ENCODE measurements at regions not wholly inside any gene's neighbourhood (a gene's known extent, or its start where the extent isn't known, plus 50 kb on each side); places are given as distances from the start of the nearest gene placed in this dataset.

GRCh38 chrX:40290517-40290916, 192.8 kb upstream of the BCOR start (continued):
- no peak for TF ChIP-seq SRF (IDR thresholded peaks at IDR 0.05; ENCODE audit: low read depth in 2 of 2, low read length in 2 of 2)

DNA sequence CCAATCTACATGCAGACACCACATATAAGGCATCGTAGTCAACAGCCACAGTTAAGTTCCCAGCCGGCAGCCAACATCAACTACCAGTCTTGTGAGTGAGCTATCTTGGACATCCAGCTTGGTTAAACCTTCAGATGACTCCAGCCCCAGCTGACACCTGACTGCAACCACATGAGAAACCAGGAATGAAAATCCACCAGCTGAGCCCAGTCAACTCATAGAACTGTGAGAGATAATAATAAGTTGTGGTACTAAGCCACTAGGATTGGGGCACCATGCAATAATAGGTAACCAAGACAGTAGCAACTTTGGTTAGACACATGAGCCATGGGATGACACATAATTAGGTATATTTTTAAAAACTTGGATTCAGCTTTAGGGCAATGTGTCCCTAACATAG, 188.1 kb upstream of the BCOR start:
- intact Hi-C loops (cut with micrococcal nuclease; ENCODE audit: unreplicated experiment), result no loop called here
- SMC1A ChIA-PET (ENCODE audit: uncharacterized antibody, unreplicated experiment), result interaction anchor here (0.5 kb wide), 1 partner anchor 191 kb away, joined by 3 read pairs; no protein-coding TSS in a partner anchor

More for the DNA sequence above, 188.1 kb upstream of the BCOR start:
- no peaks in the 10 kb centered on the region for H3K4me1 ChIP-seq (ENCODE audit: control insufficient read depth, insufficient read depth, low read length)
- no peaks in the 10 kb centered on the region for H3K27me3 ChIP-seq (replicated peaks in 1 of 2; ENCODE audit: control insufficient read depth in 2 of 2, insufficient read depth in 2 of 2, low read length in 1 of 2)
- no peaks in the 10 kb centered on the region; the same call in 2 of the 3 replicates for H3K9me3 ChIP-seq (replicated peaks; ENCODE audit: control insufficient read depth, insufficient read depth, low read length)
- H3K9ac ChIP-seq (ENCODE audit: control insufficient read depth, insufficient read depth, low read length), result no peak overlapping the region
- TF ChIP-seq POLR2AphosphoS5 (IDR thresholded peaks at IDR 0.05; ENCODE audit: low read length) (no peak), SMAD1 (IDR thresholded peaks at IDR 0.05; ENCODE audit: low read depth, partially characterized antibody) (no peak), IKZF1 (conservative IDR thresholded peaks at IDR 0.05) (no peak), SMARCA5 (IDR thresholded peaks at IDR 0.05) (no peak), RB1 (IDR thresholded peaks at IDR 0.05; ENCODE audit: borderline replicate concordance) (no peak), NFIC (IDR thresholded peaks at IDR 0.05; ENCODE audit: low read depth, low read length) (no peak), SUPT20H (IDR thresholded peaks at IDR 0.05; ENCODE audit: borderline replicate concordance, control insufficient read depth, low read depth, low read length) (no peak), PAX5 (IDR thresholded peaks at IDR 0.05; ENCODE audit: borderline replicate concordance, low read depth, low read length) (no peak), EED (IDR thresholded peaks at IDR 0.05; ENCODE audit: low read depth) (no peak), MTA3 (IDR thresholded peaks at IDR 0.05; ENCODE audit: borderline replicate concordance, low read length) (no peak), TAF1 (IDR thresholded peaks at IDR 0.05; ENCODE audit: borderline replicate concordance, low read depth, low read length) (no peak), ZBTB40 (IDR thresholded peaks at IDR 0.05; ENCODE audit: borderline replicate concordance) (no peak)
- TF ChIP-seq, protein P1, sequence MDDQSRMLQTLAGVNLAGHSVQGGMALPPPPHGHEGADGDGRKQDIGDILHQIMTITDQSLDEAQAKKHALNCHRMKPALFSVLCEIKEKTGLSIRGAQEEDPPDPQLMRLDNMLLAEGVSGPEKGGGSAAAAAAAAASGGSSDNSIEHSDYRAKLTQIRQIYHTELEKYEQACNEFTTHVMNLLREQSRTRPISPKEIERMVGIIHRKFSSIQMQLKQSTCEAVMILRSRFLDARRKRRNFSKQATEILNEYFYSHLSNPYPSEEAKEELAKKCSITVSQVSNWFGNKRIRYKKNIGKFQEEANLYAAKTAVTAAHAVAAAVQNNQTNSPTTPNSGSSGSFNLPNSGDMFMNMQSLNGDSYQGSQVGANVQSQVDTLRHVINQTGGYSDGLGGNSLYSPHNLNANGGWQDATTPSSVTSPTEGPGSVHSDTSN (IDR thresholded peaks at IDR 0.05; ENCODE audit: insufficient replicate concordance, low read depth, low read length), result no peak
- TF ChIP-seq, protein P2, sequence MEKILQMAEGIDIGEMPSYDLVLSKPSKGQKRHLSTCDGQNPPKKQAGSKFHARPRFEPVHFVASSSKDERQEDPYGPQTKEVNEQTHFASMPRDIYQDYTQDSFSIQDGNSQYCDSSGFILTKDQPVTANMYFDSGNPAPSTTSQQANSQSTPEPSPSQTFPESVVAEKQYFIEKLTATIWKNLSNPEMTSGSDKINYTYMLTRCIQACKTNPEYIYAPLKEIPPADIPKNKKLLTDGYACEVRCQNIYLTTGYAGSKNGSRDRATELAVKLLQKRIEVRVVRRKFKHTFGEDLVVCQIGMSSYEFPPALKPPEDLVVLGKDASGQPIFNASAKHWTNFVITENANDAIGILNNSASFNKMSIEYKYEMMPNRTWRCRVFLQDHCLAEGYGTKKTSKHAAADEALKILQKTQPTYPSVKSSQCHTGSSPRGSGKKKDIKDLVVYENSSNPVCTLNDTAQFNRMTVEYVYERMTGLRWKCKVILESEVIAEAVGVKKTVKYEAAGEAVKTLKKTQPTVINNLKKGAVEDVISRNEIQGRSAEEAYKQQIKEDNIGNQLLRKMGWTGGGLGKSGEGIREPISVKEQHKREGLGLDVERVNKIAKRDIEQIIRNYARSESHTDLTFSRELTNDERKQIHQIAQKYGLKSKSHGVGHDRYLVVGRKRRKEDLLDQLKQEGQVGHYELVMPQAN (conservative IDR thresholded peaks at IDR 0.05), result no peak
- TF ChIP-seq, protein P3, sequence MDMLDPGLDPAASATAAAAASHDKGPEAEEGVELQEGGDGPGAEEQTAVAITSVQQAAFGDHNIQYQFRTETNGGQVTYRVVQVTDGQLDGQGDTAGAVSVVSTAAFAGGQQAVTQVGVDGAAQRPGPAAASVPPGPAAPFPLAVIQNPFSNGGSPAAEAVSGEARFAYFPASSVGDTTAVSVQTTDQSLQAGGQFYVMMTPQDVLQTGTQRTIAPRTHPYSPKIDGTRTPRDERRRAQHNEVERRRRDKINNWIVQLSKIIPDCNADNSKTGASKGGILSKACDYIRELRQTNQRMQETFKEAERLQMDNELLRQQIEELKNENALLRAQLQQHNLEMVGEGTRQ (IDR thresholded peaks at IDR 0.05; ENCODE audit: borderline replicate concordance, low read depth, low read length), result no peak
- FAIRE-seq, result no peak
- DNase-seq (ENCODE audit: low read depth, low spot score), result no peak
- RAD21 ChIA-PET (ENCODE audit: unreplicated experiment), result no interaction called here
- no peak overlapping the region for H2AFZ ChIP-seq (ENCODE audit: control insufficient read depth, low read depth, low read length)
- in situ Hi-C loops (cut with MboI), result no loop called here
- CTCF ChIA-PET, result no interaction called here
- no peaks in the 10 kb centered on the region for H4K20me1 ChIP-seq (ENCODE audit: control insufficient read depth, insufficient read depth)
- whole genome bisulfite sequencing (ENCODE audit: insufficient coverage, insufficient replicate concordance, low lambda C conversion rate, missing lambda C conversion rate), result 81% methylated on average over 2 of the region's 2 CpGs
- BruUV-seq (replicated peaks), result no TSS peak
- ATAC-seq, result no peak
- no peak overlapping the region for H3K27ac ChIP-seq (ENCODE audit: control insufficient read depth, insufficient read depth)
- H3K36me3 ChIP-seq (ENCODE audit: control insufficient read depth in 2 of 2, insufficient read depth in 2 of 2, low read length in 1 of 2), result no peaks in the 10 kb centered on the region
- no peak overlapping the region for H3K4me2 ChIP-seq (ENCODE audit: control insufficient read depth, insufficient read depth)
- H3K79me2 ChIP-seq (ENCODE audit: control insufficient read depth, insufficient read depth, low read length), result no peaks in the 10 kb centered on the region
- H3K4me3 ChIP-seq, result no peak overlapping the region
- POLR2A ChIA-PET, result no interaction called here
